ENCODE measurements at regions not wholly inside any gene's neighbourhood (a gene's known extent, or its start where the extent isn't known, plus 50 kb on each side); places are given as distances from the start of the nearest gene placed in this dataset.

DNA sequence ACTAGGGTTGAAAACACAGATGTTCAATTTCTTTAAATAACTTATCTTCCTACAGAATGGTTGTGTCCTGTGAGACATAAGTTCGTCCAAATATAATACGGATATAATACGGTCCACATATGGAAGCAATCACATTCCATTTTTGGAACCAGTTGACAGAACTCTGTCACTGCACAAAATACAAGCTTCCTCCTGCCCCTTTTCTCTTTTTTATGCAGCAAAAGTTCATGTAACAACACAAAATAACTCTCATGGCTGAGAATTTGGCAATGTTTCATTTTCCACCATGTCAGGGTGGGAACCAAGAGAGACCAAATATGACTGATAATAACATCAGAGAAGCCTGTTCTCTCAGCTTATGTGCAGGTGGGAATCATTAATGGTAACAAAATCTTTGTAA is 158.1 kb upstream of the ZNF385D start:
- no peaks in the 10 kb centered on the region for H3K79me1 ChIP-seq (ENCODE audit: low read depth, low read length)
- no peak overlapping the region for H4K8ac ChIP-seq (ENCODE audit: extremely low read depth, insufficient read depth, low read length)
- H3K23me2 ChIP-seq (ENCODE audit: low read depth, low read length): no peaks in the 10 kb centered on the region
- no peak overlapping the region for H2BK12ac ChIP-seq (ENCODE audit: low read depth, low read length)
- ChIA-PET POLR2A (ENCODE audit: partially characterized antibody) (no interaction called here), CTCF (ENCODE audit: partially characterized antibody) (interaction anchor here (0.8 to 1.7 kb wide), 2 partner anchors 16 to 51 kb away, joined by 3 to 6 read pairs; no protein-coding TSS in a partner anchor)
- no peak overlapping the region for H3K9ac ChIP-seq (replicated peaks in 1 of 4; ENCODE audit: extremely low read depth in 1 of 4, low read depth in 3 of 4, low read length in 3 of 4)
- no peak overlapping the region for H4K5ac ChIP-seq (ENCODE audit: insufficient read length, low read depth, low read length)
- no peak overlapping the region for H2BK120ac ChIP-seq (replicated peaks; ENCODE audit: low read depth, low read length)
- no peaks in the 10 kb centered on the region for H3K36me3 ChIP-seq (ENCODE audit: control insufficient read depth in 2 of 4, insufficient read depth in 4 of 4, low read length in 3 of 4)
- no peak overlapping the region for H3K27ac ChIP-seq (ENCODE audit: low read depth, low read length)
- no peak overlapping the region for H3K4me3 ChIP-seq (ENCODE audit: extremely low read depth in 1 of 4, insufficient read depth in 2 of 4, low read depth in 3 of 4, low read length in 4 of 4)
- no peaks in the 10 kb centered on the region for H4K20me1 ChIP-seq (replicated peaks in 1 of 2; ENCODE audit: control insufficient read depth in 1 of 2, insufficient read depth in 2 of 2, low read length in 2 of 2)
- no peak overlapping the region for H3K18ac ChIP-seq (ENCODE audit: extremely low read depth, low read length)
- H2BK5ac ChIP-seq (ENCODE audit: low read depth, low read length): no peak overlapping the region
- no peak overlapping the region for H3K14ac ChIP-seq (ENCODE audit: insufficient read length)
- no peaks in the 10 kb centered on the region for H3K4me1 ChIP-seq (replicated peaks in 1 of 4; ENCODE audit: control insufficient read depth in 3 of 4, insufficient read depth in 4 of 4, low read length in 3 of 4)
- H3K27me3 ChIP-seq (replicated peaks in 1 of 4; ENCODE audit: control insufficient read depth in 3 of 4, extremely low read depth in 1 of 4, insufficient read depth in 3 of 4, low read length in 3 of 4): no peaks in the 10 kb centered on the region
- no peak for FAIRE-seq
- no peaks in the 10 kb centered on the region for H3K9me3 ChIP-seq (ENCODE audit: insufficient read depth in 2 of 2, low read depth in 1 of 2, low read length in 1 of 2)
- H4K91ac ChIP-seq (replicated peaks; ENCODE audit: insufficient read length, low read length): no peak overlapping the region
- TF ChIP-seq JUND (IDR thresholded peaks at IDR 0.05; ENCODE audit: low read length): no peak
- TF ChIP-seq NANOG (IDR thresholded peaks at IDR 0.05; ENCODE audit: insufficient read depth, low read depth, low read length, poor library complexity, severe bottlenecking): no peak
- TF ChIP-seq GABPA (IDR thresholded peaks at IDR 0.05; ENCODE audit: borderline replicate concordance, insufficient read depth, low read length): no peak
- no peak for TF ChIP-seq POU5F1 (IDR thresholded peaks at IDR 0.05; ENCODE audit: low read depth, low read length)
- no peak for TF ChIP-seq HDAC2 (IDR thresholded peaks at IDR 0.05; ENCODE audit: borderline replicate concordance in 1 of 2, low read depth in 2 of 2, low read length in 2 of 2)
- no peak for TF ChIP-seq SUZ12 (IDR thresholded peaks at IDR 0.05; ENCODE audit: low read length)
- no peaks in the 10 kb centered on the region for H3K79me2 ChIP-seq (ENCODE audit: control insufficient read depth in 1 of 2, insufficient read depth in 2 of 2, low read length in 2 of 2)
- no peak overlapping the region for H3K4ac ChIP-seq (replicated peaks; ENCODE audit: insufficient read length, low read depth, low read length)
- H2BK20ac ChIP-seq (ENCODE audit: low read length): no peak overlapping the region
- WGBS, 2 experiments (ENCODE audit: extremely low coverage in 1 of 2, insufficient coverage in 1 of 2, insufficient read length in 1 of 2, insufficient replicate concordance in 2 of 2, low coverage in 1 of 2, low lambda C conversion rate in 2 of 2, missing lambda C conversion rate in 1 of 2): 89% methylated on average over 3 of the region's 3 CpGs; no CpG with 5 or more reads in 1 of the 2 experiments
- no peak overlapping the region for H2BK15ac ChIP-seq (ENCODE audit: low read length)
- H3K4me2 ChIP-seq (ENCODE audit: insufficient read depth in 1 of 2, low read depth in 2 of 2, low read length in 2 of 2): no peak overlapping the region
- H2AFZ ChIP-seq (ENCODE audit: low read length): no peak overlapping the region
- H2AK5ac ChIP-seq (ENCODE audit: low read depth, low read length): no peak overlapping the region
- DNase-seq (ENCODE audit: low read depth in 1 of 2, low spot score in 2 of 2): no peak
- no peak overlapping the region for H3K56ac ChIP-seq (replicated peaks; ENCODE audit: insufficient read length, low read depth, low read length)
- H3K23ac ChIP-seq (ENCODE audit: insufficient read length): no peak overlapping the region

Measured in H1 (cell line).